ENCODE measurements at regions not wholly inside any gene's neighbourhood (a gene's known extent, or its start where the extent isn't known, plus 50 kb on each side); places are given as distances from the start of the nearest gene placed in this dataset.

- H3K4me3 ChIP-seq (ENCODE audit: low read length): no peak overlapping the region
- H3F3A ChIP-seq (ENCODE audit: control insufficient read depth, insufficient read depth): no peaks in the 10 kb centered on the region
- no peaks in the 10 kb centered on the region for H3K36me3 ChIP-seq (ENCODE audit: control insufficient read depth, low read length)
- H4K20me1 ChIP-seq (ENCODE audit: control insufficient read depth, insufficient read depth, low read depth, low read length): no peaks in the 10 kb centered on the region
- H3K79me2 ChIP-seq (ENCODE audit: control insufficient read depth, low read length): no peaks in the 10 kb centered on the region
- H3K9me2 ChIP-seq (replicated peaks; ENCODE audit: control insufficient read depth, low read length): no peaks in the 10 kb centered on the region
- no peaks in the 10 kb centered on the region for H3K9me3 ChIP-seq (ENCODE audit: control insufficient read depth, insufficient read depth, low read length)
- TF ChIP-seq EZH2phosphoT487 (IDR thresholded peaks at IDR 0.05; ENCODE audit: borderline replicate concordance, low read length) (no peak), CTCF (IDR thresholded peaks at IDR 0.05; ENCODE audit: low read depth, low read length, poor library complexity, severe bottlenecking) (no peak)
- H3K4me1 ChIP-seq (ENCODE audit: control insufficient read depth, low read length): no peaks in the 10 kb centered on the region
- H3K27me3 ChIP-seq (ENCODE audit: control insufficient read depth, low read length): no peaks in the 10 kb centered on the region
- H3K27ac ChIP-seq (ENCODE audit: low read depth, low read length): no peak overlapping the region
- no peak overlapping the region for H3K4me2 ChIP-seq (ENCODE audit: low read length)
These were observed 734.6 kb downstream of the GLUD2 start for GRCh38 chrX:121781991-121782390.

GRCh38 chrX:121782544-121782943, 735.1 kb downstream of the GLUD2 start:
- TF ChIP-seq CTCF (IDR thresholded peaks at IDR 0.05; ENCODE audit: low read depth, low read length, poor library complexity, severe bottlenecking): no peak
- no peak for TF ChIP-seq EZH2phosphoT487 (IDR thresholded peaks at IDR 0.05; ENCODE audit: borderline replicate concordance, low read length)
- no peaks in the 10 kb centered on the region for H3F3A ChIP-seq (ENCODE audit: control insufficient read depth, insufficient read depth)
- no peak overlapping the region for H3K4me2 ChIP-seq (ENCODE audit: low read length)
- no peaks in the 10 kb centered on the region for H3K9me3 ChIP-seq (ENCODE audit: control insufficient read depth, insufficient read depth, low read length)
- no peaks in the 10 kb centered on the region for H3K4me1 ChIP-seq (ENCODE audit: control insufficient read depth, low read length)
- no peaks in the 10 kb centered on the region for H3K79me2 ChIP-seq (ENCODE audit: control insufficient read depth, low read length)
- no peaks in the 10 kb centered on the region for H3K9me2 ChIP-seq (replicated peaks; ENCODE audit: control insufficient read depth, low read length)
- no peaks in the 10 kb centered on the region for H3K36me3 ChIP-seq (ENCODE audit: control insufficient read depth, low read length)
- no peaks in the 10 kb centered on the region for H3K27me3 ChIP-seq (ENCODE audit: control insufficient read depth, low read length)
- H4K20me1 ChIP-seq (ENCODE audit: control insufficient read depth, insufficient read depth, low read depth, low read length): no peaks in the 10 kb centered on the region
- no peak overlapping the region for H3K4me3 ChIP-seq (ENCODE audit: low read length)
- no peak overlapping the region for H3K27ac ChIP-seq (ENCODE audit: low read depth, low read length)

GRCh38 chrX:121782976-121783375, 735.6 kb downstream of the GLUD2 start:
- no peak for TF ChIP-seq CTCF (IDR thresholded peaks at IDR 0.05; ENCODE audit: low read depth, low read length, poor library complexity, severe bottlenecking)
- no peaks in the 10 kb centered on the region for H3K4me1 ChIP-seq (ENCODE audit: control insufficient read depth, low read length)
- H3F3A ChIP-seq (ENCODE audit: control insufficient read depth, insufficient read depth): no peaks in the 10 kb centered on the region
- H3K79me2 ChIP-seq (ENCODE audit: control insufficient read depth, low read length): no peaks in the 10 kb centered on the region
- H3K9me2 ChIP-seq (replicated peaks; ENCODE audit: control insufficient read depth, low read length): no peaks in the 10 kb centered on the region
- H3K27me3 ChIP-seq (ENCODE audit: control insufficient read depth, low read length): no peaks in the 10 kb centered on the region
- no peaks in the 10 kb centered on the region for H4K20me1 ChIP-seq (ENCODE audit: control insufficient read depth, insufficient read depth, low read depth, low read length)
- H3K36me3 ChIP-seq (ENCODE audit: control insufficient read depth, low read length): no peaks in the 10 kb centered on the region
- H3K27ac ChIP-seq (ENCODE audit: low read depth, low read length): no peak overlapping the region
- H3K4me2 ChIP-seq (ENCODE audit: low read length): no peak overlapping the region
- no peak overlapping the region for H3K4me3 ChIP-seq (ENCODE audit: low read length)
- H3K9me3 ChIP-seq (ENCODE audit: control insufficient read depth, insufficient read depth, low read length): no peaks in the 10 kb centered on the region
